ENCODE measurements at regions not wholly inside any gene's neighbourhood (a gene's known extent, or its start where the extent isn't known, plus 50 kb on each side); places are given as distances from the start of the nearest gene placed in this dataset.

- WGBS, 2 donors, result 64 to 68% methylated on average over 2 of the region's 2 CpGs
- H3K4me3 ChIP-seq, result no peak overlapping the region
- DNase-seq, result no peak
- intact Hi-C loops (cut with DNase I; ENCODE audit: low total_unique reads), result no loop called here
- no peaks in the 10 kb centered on the region for H3K9me3 ChIP-seq
- no peaks in the 10 kb centered on the region for H3K27me3 ChIP-seq
- H3K4me1 ChIP-seq, result no peaks in the 10 kb centered on the region
- H3K27ac ChIP-seq, result no peak overlapping the region
- TF ChIP-seq CTCF (IDR thresholded peaks at IDR 0.05), result no peak
- no peak for TF ChIP-seq POLR2A (IDR thresholded peaks at IDR 0.05)
- H3K36me3 ChIP-seq (ENCODE audit: low read depth, missing control alignments), result no peaks in the 10 kb centered on the region
These were observed 92.6 kb upstream of the KCNMB2 start for GRCh38 chr3:178443634-178444033.

- no peak for DNase-seq
- Histone ChIP-seq H3K27me3 (no peaks in the 10 kb centered on the region), H3K9me3 (no peaks in the 10 kb centered on the region), H3K36me3 (ENCODE audit: low read depth, missing control alignments) (no peaks in the 10 kb centered on the region), H3K4me1 (no peaks in the 10 kb centered on the region), H3K4me3 (no peak overlapping the region), H3K27ac (no peak overlapping the region)
- WGBS, 2 donors, result 88 to 94% methylated on average over 4 of the region's 4 CpGs
- intact Hi-C loops (cut with DNase I; ENCODE audit: low total_unique reads), result no loop called here
- no peak for TF ChIP-seq POLR2A (IDR thresholded peaks at IDR 0.05)
These were observed 91.1 kb upstream of the KCNMB2 start for GRCh38 chr3:178445139-178445538.

- Histone ChIP-seq H3K27me3 (no peaks in the 10 kb centered on the region), H3K4me3 (no peak overlapping the region), H3K4me1 (no peaks in the 10 kb centered on the region), H3K36me3 (ENCODE audit: low read depth, missing control alignments) (no peaks in the 10 kb centered on the region), H3K27ac (no peak overlapping the region), H3K9me3 (no peaks in the 10 kb centered on the region)
- no peak for DNase-seq
- TF ChIP-seq POLR2A (IDR thresholded peaks at IDR 0.05) (no peak), CTCF (IDR thresholded peaks at IDR 0.05) (no peak)
- WGBS, 2 donors, result 58 to 81% methylated on average over 1 of the region's 1 CpG
- intact Hi-C loops (cut with DNase I; ENCODE audit: low total_unique reads), result no loop called here
These were observed 90.2 kb upstream of the KCNMB2 start for GRCh38 chr3:178446059-178446458.

GRCh38 chr3:178450476-178450875 is 85.8 kb upstream of the KCNMB2 start:
- no peak for DNase-seq
- TF ChIP-seq POLR2A (IDR thresholded peaks at IDR 0.05), result no peak
- TF ChIP-seq CTCF (IDR thresholded peaks at IDR 0.05), result no peak
- WGBS, 2 donors, result 77 to 89% methylated on average over 3 of the region's 3 CpGs
- Histone ChIP-seq H3K27ac (no peak overlapping the region), H3K4me3 (no peak overlapping the region), H3K4me1 (no peaks in the 10 kb centered on the region), H3K9me3 (no peaks in the 10 kb centered on the region), H3K36me3 (ENCODE audit: low read depth, missing control alignments) (no peaks in the 10 kb centered on the region), H3K27me3 (no peaks in the 10 kb centered on the region)
- intact Hi-C loops (cut with DNase I; ENCODE audit: low total_unique reads), result loop anchor here (10.0 kb wide), 1 partner anchor 504 kb away; no protein-coding TSS in a partner anchor

GRCh38 chr3:178451799-178452198 is 84.4 kb upstream of the KCNMB2 start:
- H3K9me3 ChIP-seq, result no peaks in the 10 kb centered on the region
- no peak for DNase-seq
- H3K27ac ChIP-seq, result no peak overlapping the region
- intact Hi-C loops (cut with DNase I; ENCODE audit: low total_unique reads), result loop anchor here (10.0 kb wide), 1 partner anchor 503 kb away; no protein-coding TSS in a partner anchor
- no peaks in the 10 kb centered on the region for H3K27me3 ChIP-seq
- H3K36me3 ChIP-seq (ENCODE audit: low read depth, missing control alignments), result no peaks in the 10 kb centered on the region
- no peaks in the 10 kb centered on the region for H3K4me1 ChIP-seq
- no peak overlapping the region for H3K4me3 ChIP-seq
- no peak for TF ChIP-seq CTCF (IDR thresholded peaks at IDR 0.05)
- TF ChIP-seq POLR2A (IDR thresholded peaks at IDR 0.05), result no peak

All from testis (tissue), 2 donors.